H9 (cell line): ENCODE measurements at regions not wholly inside any gene's neighbourhood (a gene's known extent, or its start where the extent isn't known, plus 50 kb on each side); places are given as distances from the start of the nearest gene placed in this dataset.

ENCODE experiments used
- DNase-seq: peaks from one replicate; pipeline ENCODE4 v3.0.0-alpha.2; 2017
- H2AFZ ChIP-seq: one replicate; pipeline ENCODE4 v1.6.1; 2013; ENCODE audit warnings: mild to moderate bottlenecking, low read length, control low read depth, moderate library complexity
- H2AK5ac ChIP-seq: 2 replicates; pipeline ENCODE4 v1.6.1; 2013; ENCODE audit warnings: low read length, control low read depth, mixed read lengths; ENCODE audit not compliant: insufficient read length
- H2BK120ac ChIP-seq: one replicate; pipeline ENCODE4 v1.6.1; 2013; ENCODE audit warnings: low read depth, mild to moderate bottlenecking, low read length, control low read depth, inconsistent platforms; ENCODE audit not compliant: poor library complexity, severe bottlenecking
- H2BK12ac ChIP-seq: 2 replicates; pipeline ENCODE4 v1.6.1; 2013; ENCODE audit warnings: low read length, control low read depth, mixed read lengths, low read depth; ENCODE audit not compliant: insufficient read length
- H2BK15ac ChIP-seq: 2 replicates; pipeline ENCODE4 v1.6.1; 2013; ENCODE audit warnings: low read depth, low read length, control low read depth
- H2BK20ac ChIP-seq: one replicate; pipeline ENCODE4 v1.6.1; 2013; ENCODE audit warnings: low read depth, mild to moderate bottlenecking, low read length, control low read depth, inconsistent platforms; ENCODE audit not compliant: poor library complexity, severe bottlenecking
- H2BK5ac ChIP-seq: 2 replicates; pipeline ENCODE4 v1.6.1; 2013; ENCODE audit warnings: low read length, control low read depth, mixed read lengths; ENCODE audit not compliant: insufficient read length
- H3K14ac ChIP-seq: 2 replicates; pipeline ENCODE4 v1.6.1; 2013; ENCODE audit warnings: low read length, control low read depth; ENCODE audit not compliant: insufficient read depth
- H3K18ac ChIP-seq: 2 replicates; pipeline ENCODE4 v1.6.1; 2013; ENCODE audit warnings: low read depth, mild to moderate bottlenecking, mixed read lengths, low read length, control low read depth; ENCODE audit not compliant: insufficient read length
- H3K23ac ChIP-seq: 2 replicates; pipeline ENCODE4 v1.6.1; 2013; ENCODE audit warnings: low read length, control low read depth, mixed read lengths, low read depth; ENCODE audit not compliant: insufficient read length
- H3K23me2 ChIP-seq: 2 replicates; pipeline ENCODE4 v1.6.1; 2013; ENCODE audit warnings: low read depth, mild to moderate bottlenecking, mixed read lengths, low read length, control low read depth; ENCODE audit not compliant: insufficient read length, poor library complexity, severe bottlenecking
- H3K27ac ChIP-seq: 2 replicates; pipeline ENCODE4 v1.5.1; 2013; ENCODE audit warnings: low read length, control low read depth, mixed read lengths, low read depth; ENCODE audit not compliant: insufficient read length
- H3K27me3 ChIP-seq: 2 replicates; pipeline ENCODE4 v1.6.1; 2013; ENCODE audit warnings: low read length, control low read depth, inconsistent platforms; ENCODE audit not compliant: insufficient read depth
- H3K4ac ChIP-seq: 2 replicates; pipeline ENCODE4 v1.6.1; 2013; ENCODE audit warnings: low read depth, mild to moderate bottlenecking, control low read depth, inconsistent platforms, low read length, moderate library complexity
- H3K4me1 ChIP-seq: 2 replicates; pipeline ENCODE4 v1.6.1; 2013; ENCODE audit warnings: low read length, control low read depth, inconsistent platforms; ENCODE audit not compliant: insufficient read depth
- H3K4me2 ChIP-seq: 2 replicates; pipeline ENCODE4 v1.6.1; 2013; ENCODE audit warnings: low read length, control low read depth, mixed read lengths; ENCODE audit not compliant: insufficient read length, insufficient read depth
- H3K56ac ChIP-seq: 2 replicates; pipeline ENCODE4 v1.6.1; 2013; ENCODE audit warnings: low read depth, mild to moderate bottlenecking, mixed read lengths, low read length, control low read depth; ENCODE audit not compliant: insufficient read length
- H3K79me1 ChIP-seq: 2 replicates; pipeline ENCODE4 v1.6.1; 2013; ENCODE audit warnings: low read depth, mild to moderate bottlenecking, moderate library complexity, low read length, control low read depth, inconsistent platforms; ENCODE audit not compliant: insufficient read depth, poor library complexity, severe bottlenecking
- H3K79me2 ChIP-seq: 2 replicates; pipeline ENCODE4 v1.6.1; 2013; ENCODE audit warnings: low read length, control low read depth, inconsistent platforms; ENCODE audit not compliant: insufficient read depth
- H3K9ac ChIP-seq: 2 replicates; pipeline ENCODE4 v1.6.1; 2013; ENCODE audit warnings: low read length, control low read depth, mixed read lengths; ENCODE audit not compliant: insufficient read length; ENCODE audit errors: extremely low read depth
- H3K9me3 ChIP-seq: one replicate; pipeline ENCODE4 v1.6.1; 2013; ENCODE audit warnings: low read depth, low read length, inconsistent platforms; ENCODE audit not compliant: control insufficient read depth
- H3T11ph ChIP-seq: one replicate; pipeline ENCODE4 v1.6.1; 2013; ENCODE audit warnings: mild to moderate bottlenecking, low read length, control low read depth, inconsistent platforms
- H4K20me1 ChIP-seq: one replicate; pipeline ENCODE4 v1.6.1; 2013; ENCODE audit not compliant: control insufficient read depth, insufficient read length, insufficient read depth
- H4K5ac ChIP-seq: 2 replicates; pipeline ENCODE4 v1.6.1; 2013; ENCODE audit warnings: low read depth, mild to moderate bottlenecking, mixed read lengths, low read length, control low read depth; ENCODE audit not compliant: insufficient read length
- H4K8ac ChIP-seq: replicated peaks from 2 replicates; pipeline ENCODE4 v1.6.1; 2013; ENCODE audit warnings: low read length, control low read depth, mixed read lengths, low read depth; ENCODE audit not compliant: insufficient read length
- H4K91ac ChIP-seq: 2 replicates; pipeline ENCODE4 v1.6.1; 2013; ENCODE audit warnings: low read depth, mild to moderate bottlenecking, moderate library complexity, mixed read lengths, low read length, control low read depth; ENCODE audit not compliant: insufficient read length
- H3K27ac Mint-ChIP-seq, 3 experiments: 2 replicates in 2 of 3; 3 replicates in 1 of 3; pipeline ENCODE4 v1.8.0; 2020 to 2021; ENCODE audit warnings: mixed read lengths in 3 of 3, mild to moderate bottlenecking in 1 of 3, moderate library complexity in 1 of 3
- H3K27me3 Mint-ChIP-seq: 2 replicates; pipeline ENCODE4 v1.8.0; 2021; ENCODE audit warnings: low read depth, mild to moderate bottlenecking, moderate library complexity, mixed read lengths
- H3K36me3 Mint-ChIP-seq, 3 experiments: 2 replicates in 2 of 3; 3 replicates in 1 of 3; pipeline ENCODE4 v1.8.0; 2020 to 2021; ENCODE audit warnings: low read depth in 3 of 3, mixed read lengths in 3 of 3; ENCODE audit not compliant: insufficient read depth in 1 of 3
- H3K4me1 Mint-ChIP-seq, 2 experiments: 2 replicates each; pipeline ENCODE4 v1.8.0; 2020; ENCODE audit warnings: mixed read lengths in 2 of 2
- H3K4me3 Mint-ChIP-seq, 2 experiments: 2 replicates in 1 of 2; 3 replicates in 1 of 2; pipeline ENCODE4 v1.8.0; 2020 to 2021; ENCODE audit warnings: mild to moderate bottlenecking in 2 of 2, mixed read lengths in 2 of 2, moderate library complexity in 1 of 2
- H3K9me3 Mint-ChIP-seq, 2 experiments: 2 replicates in 1 of 2; 3 replicates in 1 of 2; pipeline ENCODE4 v1.8.0; 2020; ENCODE audit warnings: mild to moderate bottlenecking in 2 of 2, mixed read lengths in 2 of 2, moderate library complexity in 1 of 2
- WGBS: extraction: QIAGEN DNeasy Blood & Tissue Kit; methylation state at CpG from one replicate; pipeline ENCODE4 v1.1.7; 2013; ENCODE audit warnings: missing lambda C conversion rate, low lambda C conversion rate, mixed read lengths; ENCODE audit not compliant: insufficient read length; ENCODE audit errors: extremely low coverage; 5-methylcytosine and 5-hydroxymethylcytosine counted together
- TF ChIP-seq, protein P1 (sequence below): fragments of 200-600 bp; sonication (generic); conservative IDR thresholded peaks from 3 replicates; pipeline ENCODE4 v1.8.0; 2021; ENCODE audit warnings: antibody characterized with exemption, mild to moderate bottlenecking

- no peak overlapping the region for H2AK5ac ChIP-seq
- peak overlapping the region in 2 of 3 experiments; percentile 44 to 76; a peak in 4 of 7 replicates for H3K27ac Mint-ChIP-seq
These were observed 115.9 kb upstream of the CACUL1 start for GRCh38 chr10:118870467-118871243.

More at GRCh38 chr10:118870467-118871243, 115.9 kb upstream of the CACUL1 start:
- Histone ChIP-seq H3K79me2 (no peaks in the 10 kb centered on the region), H3K4me1 (no peaks in the 10 kb centered on the region; the same call in 1 of the 2 replicates), H3K4ac (no peak overlapping the region), H3K23ac (no peak overlapping the region), H2BK5ac (no peak overlapping the region), H3K4me2 (no peak overlapping the region), H4K20me1 (no peaks in the 10 kb centered on the region), H2AFZ (no peak overlapping the region), H4K5ac (no peak overlapping the region), H3K9ac (no peak overlapping the region), H3K9me3 (no peaks in the 10 kb centered on the region), H4K8ac (no peak overlapping the region), H3K27me3 (no peaks in the 10 kb centered on the region), H3K79me1 (no peaks in the 10 kb centered on the region), H2BK12ac (no peak overlapping the region), H2BK20ac (no peak overlapping the region), H3K56ac (no peak overlapping the region), H2BK120ac (no peak overlapping the region), H3K18ac (no peak overlapping the region), H4K91ac (no peak overlapping the region), H3K14ac (no peak overlapping the region), H3K23me2 (no peaks in the 10 kb centered on the region), H2BK15ac (no peak overlapping the region), H3T11ph (no peak overlapping the region), H3K27ac (no peak overlapping the region)
- H3K36me3 Mint-ChIP-seq = no peaks in the 10 kb centered on the region; a peak in 2 of 7 replicates
- TF ChIP-seq, protein P1, sequence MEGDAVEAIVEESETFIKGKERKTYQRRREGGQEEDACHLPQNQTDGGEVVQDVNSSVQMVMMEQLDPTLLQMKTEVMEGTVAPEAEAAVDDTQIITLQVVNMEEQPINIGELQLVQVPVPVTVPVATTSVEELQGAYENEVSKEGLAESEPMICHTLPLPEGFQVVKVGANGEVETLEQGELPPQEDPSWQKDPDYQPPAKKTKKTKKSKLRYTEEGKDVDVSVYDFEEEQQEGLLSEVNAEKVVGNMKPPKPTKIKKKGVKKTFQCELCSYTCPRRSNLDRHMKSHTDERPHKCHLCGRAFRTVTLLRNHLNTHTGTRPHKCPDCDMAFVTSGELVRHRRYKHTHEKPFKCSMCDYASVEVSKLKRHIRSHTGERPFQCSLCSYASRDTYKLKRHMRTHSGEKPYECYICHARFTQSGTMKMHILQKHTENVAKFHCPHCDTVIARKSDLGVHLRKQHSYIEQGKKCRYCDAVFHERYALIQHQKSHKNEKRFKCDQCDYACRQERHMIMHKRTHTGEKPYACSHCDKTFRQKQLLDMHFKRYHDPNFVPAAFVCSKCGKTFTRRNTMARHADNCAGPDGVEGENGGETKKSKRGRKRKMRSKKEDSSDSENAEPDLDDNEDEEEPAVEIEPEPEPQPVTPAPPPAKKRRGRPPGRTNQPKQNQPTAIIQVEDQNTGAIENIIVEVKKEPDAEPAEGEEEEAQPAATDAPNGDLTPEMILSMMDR = no peak
- H3K4me3 Mint-ChIP-seq = no peak overlapping the region
- peaks cover 1% of the 10 kb centered on the region; the same call in 1 of the 2 replicates for H3K27me3 Mint-ChIP-seq
- no peak for DNase-seq
- peaks cover 0 to 2% of the 10 kb centered on the region in 2 experiments; a peak in 1 of 5 replicates for H3K9me3 Mint-ChIP-seq
- H3K4me1 Mint-ChIP-seq = peaks cover 23 to 27% of the 10 kb centered on the region in 2 experiments
- WGBS = no CpG with 5 or more reads among the region's 4 CpGs
